Stimulated activated memory B cell treated with anti-CD40 and anti-IgM and Interleukin-4, amounts not matched to agents 10 μg/mL and 1 μg/mL and 100 μg/mL, for 72 hours (primary cell): ENCODE measurements at regions not wholly inside any gene's neighbourhood (a gene's known extent, or its start where the extent isn't known, plus 50 kb on each side); places are given as distances from the start of the nearest gene placed in this dataset.
"Not testable (repeated sequence)": the region's sequence is repeated elsewhere in the genome, so short reads cannot be mapped to it uniquely, and the experiment has no call there.

ENCODE experiments used
- ATAC-seq: fragments of 150-1000 bp; cut with Tn5 transposase; 2 replicates; pipeline ENCODE4 v1.10.0; 2021
- H3K27ac Mint-ChIP-seq: one replicate; pipeline ENCODE4 v1.8.0; 2022; ENCODE audit warnings: mild to moderate bottlenecking, mixed read lengths
- H3K27me3 Mint-ChIP-seq: one replicate; pipeline ENCODE4 v1.8.0; 2022; ENCODE audit warnings: mixed read lengths
- H3K36me3 Mint-ChIP-seq: one replicate; pipeline ENCODE4 v1.8.0; 2022; ENCODE audit warnings: mixed read lengths
- H3K4me1 Mint-ChIP-seq: one replicate; pipeline ENCODE4 v1.8.0; 2022; ENCODE audit warnings: mixed read lengths
- H3K4me3 Mint-ChIP-seq: one replicate; pipeline ENCODE4 v1.8.0; 2022; ENCODE audit warnings: mild to moderate bottlenecking, moderate library complexity, mixed read lengths
- H3K9me3 Mint-ChIP-seq: one replicate; pipeline ENCODE4 v1.8.0; 2022; ENCODE audit warnings: mixed read lengths

DNA sequence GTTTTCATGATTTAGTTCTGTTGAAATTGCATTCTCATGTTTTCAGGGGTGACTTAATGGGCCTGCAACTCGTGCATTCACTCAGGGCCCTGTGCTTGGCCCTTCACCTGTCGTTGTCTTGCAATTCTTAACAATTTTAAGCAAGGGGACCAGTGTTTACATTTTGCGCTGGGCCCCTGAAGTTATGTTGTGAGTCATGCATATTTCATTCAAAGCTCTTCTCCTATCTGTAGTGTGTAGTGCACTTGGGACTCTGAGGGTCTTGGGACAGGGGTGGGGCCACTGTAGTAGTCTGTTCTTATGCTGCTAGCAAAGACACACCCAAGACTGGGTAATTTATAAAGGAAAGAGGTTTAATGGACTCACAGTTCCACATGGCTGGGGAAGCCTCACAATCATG is 211.2 kb upstream of the RXFP2 start:
- Mint-ChIP-seq H3K27me3 (no peaks in the 10 kb centered on the region), H3K4me3 (no peak overlapping the region)
- ATAC-seq = no peak

GRCh38 chr13:31528758-31529157 is 210.6 kb upstream of the RXFP2 start:
- no peaks in the 10 kb centered on the region for H3K4me1 Mint-ChIP-seq
- no peak for ATAC-seq
- no peak overlapping the region for H3K4me3 Mint-ChIP-seq
- no peaks in the 10 kb centered on the region for H3K36me3 Mint-ChIP-seq
- H3K27me3 Mint-ChIP-seq = no peaks in the 10 kb centered on the region
- H3K9me3 Mint-ChIP-seq = peaks cover 7% of the 10 kb centered on the region
- no peak overlapping the region for H3K27ac Mint-ChIP-seq

More for the DNA sequence above, 211.2 kb upstream of the RXFP2 start:
- Mint-ChIP-seq H3K36me3 (no peaks in the 10 kb centered on the region), H3K4me1 (no peaks in the 10 kb centered on the region), H3K9me3 (peaks cover 5% of the 10 kb centered on the region), H3K27ac (no peak overlapping the region)

- H3K27me3 Mint-ChIP-seq = no peaks in the 10 kb centered on the region
- no peak overlapping the region for H3K27ac Mint-ChIP-seq
- H3K4me1 Mint-ChIP-seq = no peaks in the 10 kb centered on the region
- ATAC-seq = no peak
- H3K9me3 Mint-ChIP-seq = peaks cover 8% of the 10 kb centered on the region
- no peaks in the 10 kb centered on the region for H3K36me3 Mint-ChIP-seq
- no peak overlapping the region for H3K4me3 Mint-ChIP-seq
Observed at GRCh38 chr13:31530922-31531321, 208.4 kb upstream of the RXFP2 start.

DNA sequence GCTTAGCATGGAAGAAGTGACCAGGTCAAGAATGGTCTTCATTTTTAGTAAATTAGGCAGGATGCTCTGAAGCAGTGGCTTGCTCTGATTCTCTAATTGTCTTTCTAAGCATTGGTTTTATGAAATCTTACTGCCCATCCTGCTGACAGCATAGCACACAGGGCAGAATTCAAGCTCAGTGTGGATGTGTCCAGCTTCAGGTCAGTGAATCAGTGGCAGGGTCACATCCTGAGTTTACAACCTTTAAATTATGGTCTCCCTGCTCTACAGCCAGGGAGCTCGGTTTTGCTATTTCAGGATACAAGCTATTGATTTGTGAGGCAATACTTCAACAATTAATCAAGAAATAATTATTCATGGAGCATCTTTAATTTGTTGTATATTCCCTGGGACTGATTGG is 202.3 kb upstream of the RXFP2 start:
- ATAC-seq = no peak
- Mint-ChIP-seq H3K4me3 (no peak overlapping the region), H3K9me3 (peaks cover 8% of the 10 kb centered on the region), H3K27ac (no peak overlapping the region), H3K36me3 (no peaks in the 10 kb centered on the region), H3K27me3 (no peaks in the 10 kb centered on the region), H3K4me1 (no peaks in the 10 kb centered on the region)

DNA sequence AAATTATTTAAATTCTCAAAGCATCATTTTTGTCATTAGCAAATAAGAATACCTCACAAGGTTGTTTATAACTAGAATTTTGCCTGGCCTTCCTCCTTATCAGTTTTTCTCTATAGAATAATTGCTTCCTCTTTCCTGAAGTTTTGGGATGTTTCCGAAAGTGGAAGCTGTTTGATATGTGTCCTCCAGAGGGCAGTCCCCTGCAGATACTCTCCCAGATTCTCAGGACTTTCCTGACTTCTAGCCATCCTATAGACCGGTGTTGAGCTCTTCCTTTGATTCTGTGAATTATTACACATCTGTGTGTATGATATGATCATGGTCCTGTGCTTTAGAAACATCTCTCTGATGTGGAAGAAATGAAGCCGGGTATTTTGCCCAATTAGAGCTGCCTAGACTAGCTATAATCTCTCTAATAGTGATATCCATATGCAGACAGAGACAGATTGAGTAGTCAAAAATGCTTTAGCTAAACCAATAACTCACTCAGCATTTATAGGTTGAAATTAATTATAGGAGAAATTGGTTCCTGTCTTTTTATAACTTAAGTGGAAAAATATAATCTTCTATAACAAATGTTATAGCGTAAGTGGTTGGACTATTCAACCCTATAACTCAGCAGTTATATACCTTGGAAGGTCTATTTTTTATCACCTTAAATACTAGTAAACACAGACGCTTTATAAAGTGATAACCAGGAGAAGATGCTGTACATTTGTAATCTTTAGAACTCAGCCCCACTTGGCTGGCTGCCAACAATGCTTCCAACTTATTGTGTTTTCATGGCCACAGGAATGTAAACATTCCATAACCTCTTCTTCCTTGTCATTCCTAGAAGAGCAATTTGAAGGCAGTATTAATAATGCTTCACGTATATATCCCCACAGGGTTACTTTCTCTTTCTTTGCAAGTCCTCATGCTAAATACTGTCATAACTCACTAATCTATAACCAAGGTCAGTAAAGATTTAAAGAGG is 201.0 kb upstream of the RXFP2 start:
- no peaks in the 10 kb centered on the region for H3K27me3 Mint-ChIP-seq
- H3K4me3 Mint-ChIP-seq = no peak overlapping the region
- no peak overlapping the region for H3K27ac Mint-ChIP-seq
- ATAC-seq = no peak
- H3K36me3 Mint-ChIP-seq = no peaks in the 10 kb centered on the region
- peaks cover 5% of the 10 kb centered on the region for H3K9me3 Mint-ChIP-seq
- H3K4me1 Mint-ChIP-seq = no peaks in the 10 kb centered on the region

DNA sequence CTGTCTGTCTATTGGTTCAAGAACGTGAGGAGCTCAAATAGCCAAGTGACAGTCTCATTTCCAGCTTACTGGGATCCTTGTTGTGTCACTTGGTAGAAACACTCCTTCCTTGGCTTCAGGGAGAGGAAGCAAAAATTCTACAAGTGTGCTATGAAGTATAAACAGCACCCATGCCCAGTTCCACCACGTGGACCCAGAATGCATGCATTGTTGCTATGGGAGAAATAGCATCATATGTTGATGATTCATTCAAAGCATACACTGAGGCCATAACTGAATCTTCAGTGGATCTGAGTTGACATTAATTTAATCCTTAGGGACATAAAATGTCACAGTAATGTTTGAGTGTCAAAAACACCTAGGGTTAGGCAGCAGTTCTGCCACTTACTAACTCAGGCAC is 199.0 kb upstream of the RXFP2 start:
- no peak overlapping the region for H3K4me3 Mint-ChIP-seq
- no peak overlapping the region for H3K27ac Mint-ChIP-seq
- no peaks in the 10 kb centered on the region for H3K27me3 Mint-ChIP-seq
- peaks cover 7% of the 10 kb centered on the region for H3K9me3 Mint-ChIP-seq
- no peaks in the 10 kb centered on the region for H3K36me3 Mint-ChIP-seq
- H3K4me1 Mint-ChIP-seq = no peaks in the 10 kb centered on the region
- no peak for ATAC-seq

DNA sequence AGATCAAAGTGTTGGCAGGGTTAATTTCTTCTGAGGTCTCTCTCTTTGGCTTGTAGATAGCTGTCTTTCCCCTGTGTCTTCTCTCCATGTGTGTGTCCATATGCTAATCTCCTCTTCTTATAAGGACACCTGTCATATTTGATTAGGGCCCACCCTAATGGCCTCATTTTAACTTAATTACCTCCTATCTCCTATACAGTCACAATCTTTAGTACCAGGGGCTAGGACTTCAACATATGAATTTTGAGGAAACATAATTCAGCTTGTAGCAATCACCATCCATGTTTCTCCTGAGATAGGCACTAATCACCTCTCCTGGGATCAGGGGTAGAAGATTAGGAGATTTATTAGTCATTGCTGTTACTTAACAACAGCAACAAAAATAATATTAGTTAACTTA is 196.1 kb upstream of the RXFP2 start:
- H3K27me3 Mint-ChIP-seq = no peaks in the 10 kb centered on the region

GRCh38 chr13:31545616-31546015 is 193.7 kb upstream of the RXFP2 start:
- Mint-ChIP-seq H3K4me3 (no peak overlapping the region), H3K9me3 (peaks cover 10% of the 10 kb centered on the region), H3K4me1 (no peaks in the 10 kb centered on the region), H3K36me3 (no peaks in the 10 kb centered on the region), H3K27ac (no peak overlapping the region), H3K27me3 (no peaks in the 10 kb centered on the region)
- no peak for ATAC-seq

More for the DNA sequence above, 196.1 kb upstream of the RXFP2 start:
- Mint-ChIP-seq H3K36me3 (no peaks in the 10 kb centered on the region), H3K4me3 (no peak overlapping the region), H3K9me3 (peaks cover 10% of the 10 kb centered on the region), H3K4me1 (no peaks in the 10 kb centered on the region), H3K27ac (no peak overlapping the region)
- no peak for ATAC-seq

DNA sequence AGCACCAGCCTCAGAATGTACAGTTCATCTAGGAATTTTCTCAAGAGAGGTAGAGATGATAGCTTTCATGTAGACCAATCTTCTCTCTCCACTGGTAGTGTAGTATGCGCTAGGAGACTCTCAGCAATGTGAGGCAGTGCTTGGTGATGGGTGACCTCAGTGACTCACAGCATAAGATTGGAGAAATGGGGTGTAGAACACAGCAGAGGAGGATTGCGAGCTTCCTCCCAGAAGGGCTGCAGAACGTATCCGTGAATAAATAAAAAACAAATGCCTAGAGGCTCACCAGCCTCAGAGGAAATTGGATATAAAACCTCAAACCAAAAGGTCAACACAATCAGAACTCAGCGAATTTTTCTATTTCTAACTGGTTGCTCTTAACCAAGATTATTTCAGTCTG is 182.9 kb upstream of the RXFP2 start:
- no peak for ATAC-seq
- Mint-ChIP-seq H3K27me3 (no peaks in the 10 kb centered on the region), H3K4me1 (no peaks in the 10 kb centered on the region), H3K9me3 (no peaks in the 10 kb centered on the region), H3K4me3 (no peak overlapping the region), H3K36me3 (no peaks in the 10 kb centered on the region), H3K27ac (no peak overlapping the region)

GRCh38 chr13:31584221-31584620 is 155.1 kb upstream of the RXFP2 start:
- not testable (repeated sequence) for ATAC-seq, H3K4me1 Mint-ChIP-seq, H3K9me3 Mint-ChIP-seq, H3K36me3 Mint-ChIP-seq, H3K27me3 Mint-ChIP-seq, H3K27ac Mint-ChIP-seq, H3K4me3 Mint-ChIP-seq

DNA sequence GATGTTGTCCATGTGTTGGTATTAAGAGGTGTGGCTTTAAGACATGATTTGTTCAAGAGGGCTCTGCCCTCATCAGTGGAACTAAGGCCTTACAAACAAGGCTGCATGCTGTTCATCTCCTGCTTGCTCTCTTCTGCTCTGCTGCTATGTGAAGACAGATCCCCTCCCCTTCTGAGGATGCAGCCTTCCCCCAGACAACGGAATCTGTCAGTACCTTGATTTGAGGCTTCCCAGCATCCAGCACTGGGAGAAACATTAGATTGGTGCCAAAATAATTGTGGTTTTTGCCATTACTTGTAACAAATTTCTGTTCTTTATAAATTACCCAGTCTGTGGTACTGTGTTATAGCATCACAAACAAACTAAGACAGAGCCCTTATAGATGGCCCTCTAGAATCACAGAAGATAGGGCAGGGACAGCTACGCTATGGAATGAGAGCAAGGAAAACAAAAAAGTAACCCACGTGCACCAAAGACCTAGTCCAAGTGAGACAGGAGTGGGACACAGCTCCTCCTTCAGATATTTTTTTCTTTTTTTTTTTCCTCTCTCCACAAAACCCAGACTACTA is 151.5 kb upstream of the RXFP2 start:
- Mint-ChIP-seq H3K4me1 (no peaks in the 10 kb centered on the region), H3K9me3 (no peaks in the 10 kb centered on the region), H3K4me3 (no peak overlapping the region), H3K27me3 (no peaks in the 10 kb centered on the region), H3K27ac (no peak overlapping the region), H3K36me3 (no peaks in the 10 kb centered on the region)
- ATAC-seq = no peak

DNA sequence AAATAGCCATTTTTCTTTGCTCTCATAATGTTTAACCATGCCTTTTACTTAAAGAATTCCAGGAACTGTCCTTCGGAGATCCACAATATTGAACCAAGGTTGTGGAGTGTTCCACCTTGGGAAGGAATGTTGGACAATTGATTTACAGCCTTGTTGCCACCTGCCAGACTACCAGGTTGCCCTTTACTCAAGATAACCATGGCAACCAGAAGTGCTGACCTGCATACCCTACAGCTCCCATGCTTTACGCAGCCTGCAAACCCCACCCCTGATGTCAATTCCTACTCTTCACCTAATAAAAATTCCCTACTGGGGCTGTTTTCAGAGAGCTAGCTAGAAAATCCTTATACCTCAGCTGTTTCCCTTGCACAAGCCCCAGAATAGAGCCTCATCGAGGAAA is 151.0 kb upstream of the RXFP2 start:
- ATAC-seq = no peak
- no peaks in the 10 kb centered on the region for H3K9me3 Mint-ChIP-seq
- H3K36me3 Mint-ChIP-seq = no peaks in the 10 kb centered on the region
- no peak overlapping the region for H3K27ac Mint-ChIP-seq
- no peaks in the 10 kb centered on the region for H3K27me3 Mint-ChIP-seq
- no peak overlapping the region for H3K4me3 Mint-ChIP-seq
- H3K4me1 Mint-ChIP-seq = no peaks in the 10 kb centered on the region

- Mint-ChIP-seq H3K4me3 (no peak overlapping the region), H3K9me3 (peaks cover 3% of the 10 kb centered on the region), H3K36me3 (no peaks in the 10 kb centered on the region), H3K27me3 (no peaks in the 10 kb centered on the region), H3K27ac (no peak overlapping the region), H3K4me1 (no peaks in the 10 kb centered on the region)
- ATAC-seq = no peak
Observed at GRCh38 chr13:31588893-31589292, 150.4 kb upstream of the RXFP2 start.

DNA sequence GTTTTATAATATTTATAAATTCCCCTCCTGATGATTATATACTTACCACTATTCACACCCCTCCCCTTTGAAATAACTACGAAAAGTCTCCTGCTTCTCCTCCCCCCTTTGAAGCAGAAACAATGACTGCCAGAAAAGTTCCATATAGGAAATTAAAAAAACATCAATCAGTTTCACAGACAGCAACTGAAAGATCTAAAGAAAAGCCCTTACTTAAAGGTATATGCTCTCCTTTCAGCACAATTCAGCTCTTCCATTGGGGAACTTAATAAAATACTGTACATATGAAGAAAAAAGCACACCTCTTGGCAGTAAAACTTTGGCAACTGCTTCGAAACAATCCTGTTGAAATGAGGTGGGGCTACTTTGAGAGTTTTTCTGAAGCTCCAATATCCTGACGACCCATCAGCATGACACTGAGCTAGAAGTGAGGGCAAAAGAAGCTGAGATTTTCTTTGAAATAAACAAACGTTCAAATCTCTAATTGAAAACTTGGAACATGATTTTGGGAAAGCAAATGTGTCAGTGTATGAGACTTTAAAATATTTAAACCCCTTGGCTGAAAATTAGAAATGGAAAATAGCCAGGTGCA is 147.6 kb upstream of the RXFP2 start:
- H3K4me1 Mint-ChIP-seq = no peaks in the 10 kb centered on the region
- H3K9me3 Mint-ChIP-seq = peaks cover 3% of the 10 kb centered on the region
- no peaks in the 10 kb centered on the region for H3K27me3 Mint-ChIP-seq
- H3K36me3 Mint-ChIP-seq = no peaks in the 10 kb centered on the region
- ATAC-seq = no peak
- no peak overlapping the region for H3K27ac Mint-ChIP-seq
- H3K4me3 Mint-ChIP-seq = no peak overlapping the region

DNA sequence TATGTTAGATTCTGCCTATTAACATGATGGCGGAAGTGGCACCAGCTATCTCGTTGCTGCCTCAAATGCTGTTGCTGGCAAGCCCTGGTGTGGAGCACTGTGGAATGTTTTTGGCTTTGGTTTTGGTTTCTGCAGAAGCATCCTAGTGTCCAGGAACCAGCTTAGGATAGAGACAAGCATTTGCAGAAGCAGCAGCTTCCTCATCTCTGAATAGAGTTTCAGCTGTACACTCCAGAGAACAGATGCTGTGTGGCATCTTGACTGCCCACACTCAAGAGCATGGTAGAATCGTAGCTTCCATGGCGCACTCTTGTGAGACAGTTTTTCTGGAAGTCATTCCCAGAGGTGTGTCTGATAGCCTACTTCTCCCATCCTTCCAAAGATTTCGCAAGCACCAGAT is 145.3 kb upstream of the RXFP2 start:
- Mint-ChIP-seq H3K4me1 (no peaks in the 10 kb centered on the region), H3K4me3 (no peak overlapping the region), H3K27me3 (no peaks in the 10 kb centered on the region), H3K9me3 (peaks cover 3% of the 10 kb centered on the region), H3K27ac (no peak overlapping the region), H3K36me3 (no peaks in the 10 kb centered on the region)
- no peak for ATAC-seq

GRCh38 chr13:31595563-31595962 is 143.8 kb upstream of the RXFP2 start:
- Mint-ChIP-seq H3K9me3 (peaks cover 3% of the 10 kb centered on the region), H3K4me1 (no peaks in the 10 kb centered on the region), H3K4me3 (no peak overlapping the region), H3K27me3 (no peaks in the 10 kb centered on the region), H3K27ac (no peak overlapping the region), H3K36me3 (no peaks in the 10 kb centered on the region)
- ATAC-seq = no peak
